ENCODE measurements at regions not wholly inside any gene's neighbourhood (a gene's known extent, or its start where the extent isn't known, plus 50 kb on each side); places are given as distances from the start of the nearest gene placed in this dataset.
"Not testable (repeated sequence)": the region's sequence is repeated elsewhere in the genome, so short reads cannot be mapped to it uniquely, and the experiment has no call there.

DNA sequence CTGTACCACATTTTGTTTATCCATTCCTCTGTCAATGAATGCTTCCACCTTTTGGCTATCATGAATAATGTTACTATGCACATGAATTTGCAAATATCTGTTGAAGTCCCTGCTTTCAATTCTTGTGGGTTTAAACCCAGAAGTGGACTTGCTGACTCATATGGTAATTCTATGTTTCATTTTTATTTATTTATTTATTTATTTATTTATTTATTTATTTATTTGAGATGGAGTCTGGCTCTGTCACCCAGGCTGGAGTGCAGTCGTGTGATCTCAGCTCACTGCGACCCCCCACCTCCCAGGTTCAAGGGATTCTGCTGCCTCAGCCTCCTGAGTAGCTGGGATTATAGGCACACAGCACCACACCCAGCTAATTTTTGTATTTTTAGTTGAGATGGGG lies 664.3 kb downstream of the KCNJ18 start:
- not testable (repeated sequence) for H3K4me3 Mint-ChIP-seq; H3K27me3 Mint-ChIP-seq; DNase-seq (ENCODE audit: low spot score in 2 of 2); H3K36me3 Mint-ChIP-seq; H3K27ac Mint-ChIP-seq; ATAC-seq (ENCODE audit: low read depth); H3K4me1 Mint-ChIP-seq
- peaks cover 11% of the 10 kb centered on the region for H3K9me3 Mint-ChIP-seq

DNA sequence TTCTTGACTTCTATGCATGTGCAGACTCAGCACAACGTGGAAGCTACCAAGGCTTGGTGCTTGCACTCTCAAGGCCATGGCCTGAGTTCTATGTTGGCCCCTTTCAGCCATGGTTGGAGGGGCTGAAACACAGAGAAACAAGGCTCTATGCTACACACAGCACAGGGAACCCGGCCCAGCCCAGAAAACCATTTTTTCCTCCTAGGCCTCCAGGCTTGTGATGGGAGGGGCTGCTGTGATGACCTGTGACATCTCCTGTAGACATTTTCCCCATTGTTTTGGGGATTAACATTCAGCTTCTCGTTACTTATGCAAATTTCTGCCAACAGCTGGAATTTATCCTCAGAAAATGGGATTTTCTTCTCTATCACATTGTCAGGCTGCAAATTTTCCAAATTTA lies 678.7 kb downstream of the KCNJ18 start:
- not testable (repeated sequence) for H3K27me3 Mint-ChIP-seq; H3K27ac Mint-ChIP-seq; H3K36me3 Mint-ChIP-seq; DNase-seq (ENCODE audit: low spot score in 2 of 2); ATAC-seq (ENCODE audit: low read depth); H3K4me1 Mint-ChIP-seq; H3K4me3 Mint-ChIP-seq
- peaks cover 10% of the 10 kb centered on the region for H3K9me3 Mint-ChIP-seq

DNA sequence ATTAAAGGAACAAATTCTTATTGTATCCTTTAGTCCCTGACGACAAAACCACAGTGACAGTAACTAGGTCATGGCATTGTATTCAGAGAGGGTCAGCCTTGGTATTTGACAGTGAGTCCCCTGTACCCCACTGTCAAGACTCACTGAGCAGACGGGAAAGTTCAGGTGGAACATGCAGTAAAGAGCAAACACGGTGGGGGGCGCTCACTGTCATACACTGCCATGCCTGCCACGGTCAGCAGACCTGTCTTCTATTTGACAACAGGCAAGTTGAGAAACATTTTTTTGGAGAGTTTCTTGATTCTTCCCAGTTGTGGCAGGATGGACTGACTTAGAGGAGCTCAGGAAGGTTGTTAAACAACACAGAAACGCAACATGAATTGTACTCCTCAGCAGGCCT lies 681.6 kb downstream of the KCNJ18 start:
- no peak overlapping the region for H3K4me3 Mint-ChIP-seq
- H3K27me3 Mint-ChIP-seq, result no peaks in the 10 kb centered on the region
- ATAC-seq (ENCODE audit: low read depth), result no peak
- no peaks in the 10 kb centered on the region for H3K4me1 Mint-ChIP-seq
- DNase-seq (ENCODE audit: low spot score in 2 of 2), result no peak
- H3K36me3 Mint-ChIP-seq, result no peaks in the 10 kb centered on the region
- H3K9me3 Mint-ChIP-seq, result peaks cover 7% of the 10 kb centered on the region
- H3K27ac Mint-ChIP-seq, result no peak overlapping the region

DNA sequence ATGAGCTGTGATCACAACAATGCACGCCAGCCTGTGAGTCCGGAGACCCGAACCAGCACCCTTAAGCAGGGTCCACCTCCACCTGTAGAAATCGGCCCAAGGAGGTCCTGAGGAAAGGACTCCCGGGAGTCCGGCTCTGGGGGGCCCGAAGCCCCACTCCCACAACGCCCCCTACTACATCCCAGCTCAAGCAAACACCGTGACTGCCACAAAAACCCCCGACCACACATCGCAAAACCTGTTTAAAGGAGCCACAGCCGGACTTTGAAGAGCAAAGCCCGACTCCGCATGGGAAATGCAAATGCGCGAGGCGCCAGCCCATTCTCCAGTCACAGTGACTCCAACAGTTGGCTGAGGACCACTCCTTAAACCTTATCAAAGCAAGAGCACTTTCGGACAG lies 682.4 kb downstream of the KCNJ18 start:
- no peaks in the 10 kb centered on the region for H3K36me3 Mint-ChIP-seq
- H3K4me1 Mint-ChIP-seq, result no peaks in the 10 kb centered on the region
- no peaks in the 10 kb centered on the region for H3K27me3 Mint-ChIP-seq
- no peak overlapping the region for H3K4me3 Mint-ChIP-seq
- H3K9me3 Mint-ChIP-seq, result peaks cover 5% of the 10 kb centered on the region
- H3K27ac Mint-ChIP-seq, result no peak overlapping the region
- ATAC-seq (ENCODE audit: low read depth), result no peak
- DNase-seq (ENCODE audit: low spot score in 2 of 2), result no peak

DNA sequence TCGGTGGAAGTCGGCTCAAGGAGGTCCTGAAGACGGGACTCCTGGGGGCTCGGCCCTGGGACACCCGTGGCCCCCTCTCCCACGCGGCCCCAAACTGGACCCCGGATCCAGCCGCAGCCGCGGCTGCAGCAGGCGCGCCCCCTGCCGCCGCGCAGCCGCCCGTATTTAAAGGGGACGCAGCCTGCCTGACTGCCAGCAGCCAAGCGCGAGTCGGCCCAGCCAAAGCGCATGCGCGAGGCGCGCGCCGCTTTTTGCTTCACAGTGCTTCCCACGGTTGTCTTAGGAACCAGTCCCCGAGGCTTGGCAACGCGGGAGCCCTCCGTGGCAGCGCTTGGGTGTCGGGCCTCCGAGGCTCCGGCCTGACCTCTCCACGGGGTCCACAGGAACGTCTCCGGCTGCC lies 684.4 kb downstream of the KCNJ18 start:
- H3K9me3 Mint-ChIP-seq; H3K4me1 Mint-ChIP-seq; H3K27ac Mint-ChIP-seq; H3K36me3 Mint-ChIP-seq; H3K4me3 Mint-ChIP-seq; ATAC-seq (ENCODE audit: low read depth); H3K27me3 Mint-ChIP-seq; DNase-seq (ENCODE audit: low spot score in 2 of 2): not testable (repeated sequence)

DNA sequence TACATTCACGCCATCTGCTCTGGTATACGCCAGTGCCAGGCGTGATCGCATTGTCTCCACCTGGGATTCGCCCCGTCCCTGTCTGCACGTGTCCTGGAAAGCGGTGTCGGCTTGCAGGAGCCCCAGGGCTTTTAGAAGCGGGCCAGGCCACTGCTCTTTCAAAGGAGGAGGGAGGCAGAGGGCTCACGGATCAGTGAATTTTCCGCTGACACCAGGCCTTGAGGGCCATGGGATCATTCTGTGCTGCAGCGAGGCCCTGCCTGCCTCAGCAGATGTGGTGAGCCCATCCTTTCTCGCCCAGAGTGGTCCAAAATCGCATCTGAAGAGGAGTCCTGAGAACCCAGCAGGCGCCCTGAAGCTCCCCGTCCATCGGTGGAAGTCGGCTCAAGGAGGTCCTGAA lies 686.4 kb downstream of the KCNJ18 start:
- H3K4me1 Mint-ChIP-seq; H3K36me3 Mint-ChIP-seq; DNase-seq (ENCODE audit: low spot score in 2 of 2); H3K27ac Mint-ChIP-seq; H3K27me3 Mint-ChIP-seq; H3K9me3 Mint-ChIP-seq; H3K4me3 Mint-ChIP-seq; ATAC-seq (ENCODE audit: low read depth): not testable (repeated sequence)

DNA sequence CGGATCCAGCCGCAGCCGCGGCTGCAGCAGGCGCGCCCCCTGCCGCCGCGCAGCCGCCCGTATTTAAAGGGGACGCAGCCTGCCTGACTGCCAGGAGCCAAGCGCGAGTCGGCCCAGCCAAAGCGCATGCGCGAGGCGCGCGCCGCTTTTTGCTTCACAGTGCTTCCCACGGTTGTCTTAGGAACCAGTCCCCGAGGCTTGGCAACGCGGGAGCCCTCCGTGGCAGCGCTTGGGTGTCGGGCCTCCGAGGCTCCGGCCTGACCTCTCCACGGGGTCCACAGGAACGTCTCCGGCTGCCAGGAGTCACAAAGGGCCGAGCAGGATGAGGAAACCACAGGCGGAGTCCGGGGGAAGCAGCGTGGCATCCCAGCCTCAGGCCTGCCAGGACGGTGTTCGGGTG lies 689.3 kb downstream of the KCNJ18 start:
- H3K27ac Mint-ChIP-seq; H3K36me3 Mint-ChIP-seq; H3K4me1 Mint-ChIP-seq; ATAC-seq (ENCODE audit: low read depth); H3K9me3 Mint-ChIP-seq; DNase-seq (ENCODE audit: low spot score in 2 of 2); H3K4me3 Mint-ChIP-seq; H3K27me3 Mint-ChIP-seq: not testable (repeated sequence)

DNA sequence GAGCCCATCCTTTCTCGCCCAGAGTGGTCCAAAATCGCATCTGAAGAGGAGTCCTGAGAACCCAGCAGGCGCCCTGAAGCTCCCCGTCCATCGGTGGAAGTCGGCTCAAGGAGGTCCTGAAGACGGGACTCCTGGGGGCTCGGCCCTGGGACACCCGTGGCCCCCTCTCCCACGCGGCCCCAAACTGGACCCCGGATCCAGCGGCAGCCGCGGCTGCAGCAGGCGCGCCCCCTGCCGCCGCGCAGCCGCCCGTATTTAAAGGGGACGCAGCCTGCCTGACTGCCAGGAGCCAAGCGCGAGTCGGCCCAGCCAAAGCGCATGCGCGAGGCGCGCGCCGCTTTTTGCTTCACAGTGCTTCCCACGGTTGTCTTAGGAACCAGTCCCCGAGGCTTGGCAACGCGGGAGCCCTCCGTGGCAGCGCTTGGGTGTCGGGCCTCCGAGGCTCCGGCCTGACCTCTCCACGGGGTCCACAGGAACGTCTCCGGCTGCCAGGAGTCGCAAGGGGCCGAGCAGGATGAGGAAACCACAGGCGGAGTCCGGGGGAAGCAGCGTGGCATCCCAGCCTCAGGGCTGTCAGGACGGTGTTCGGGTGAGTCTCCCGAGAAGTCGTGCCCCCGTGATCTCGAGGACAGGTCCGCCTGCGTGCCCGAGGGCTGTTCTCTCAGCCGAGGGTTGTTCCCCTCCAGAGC lies 691.6 kb downstream of the KCNJ18 start:
- H3K9me3 Mint-ChIP-seq; ATAC-seq (ENCODE audit: low read depth); H3K4me3 Mint-ChIP-seq; H3K36me3 Mint-ChIP-seq; H3K4me1 Mint-ChIP-seq; H3K27ac Mint-ChIP-seq; DNase-seq (ENCODE audit: low spot score in 2 of 2); H3K27me3 Mint-ChIP-seq: not testable (repeated sequence)

DNA sequence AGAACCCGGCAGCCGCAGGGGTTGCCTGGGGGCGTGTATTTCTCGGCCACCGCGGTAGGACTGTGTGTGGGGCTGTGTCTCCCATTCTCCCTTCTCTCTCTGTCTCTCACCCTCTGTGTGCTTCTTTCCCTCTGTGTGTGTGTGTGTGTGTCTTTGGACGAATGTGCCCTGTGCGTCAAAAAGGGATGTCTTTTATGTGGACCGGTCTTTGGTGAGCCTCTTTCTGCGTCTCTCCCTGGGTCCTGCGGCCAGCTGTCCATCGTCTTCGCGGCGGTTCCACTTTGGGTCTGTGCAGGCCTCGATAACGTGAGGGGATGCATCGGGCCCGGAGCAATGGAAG lies 692.1 kb downstream of the KCNJ18 start:
- not testable (repeated sequence) for H3K36me3 Mint-ChIP-seq

DNA sequence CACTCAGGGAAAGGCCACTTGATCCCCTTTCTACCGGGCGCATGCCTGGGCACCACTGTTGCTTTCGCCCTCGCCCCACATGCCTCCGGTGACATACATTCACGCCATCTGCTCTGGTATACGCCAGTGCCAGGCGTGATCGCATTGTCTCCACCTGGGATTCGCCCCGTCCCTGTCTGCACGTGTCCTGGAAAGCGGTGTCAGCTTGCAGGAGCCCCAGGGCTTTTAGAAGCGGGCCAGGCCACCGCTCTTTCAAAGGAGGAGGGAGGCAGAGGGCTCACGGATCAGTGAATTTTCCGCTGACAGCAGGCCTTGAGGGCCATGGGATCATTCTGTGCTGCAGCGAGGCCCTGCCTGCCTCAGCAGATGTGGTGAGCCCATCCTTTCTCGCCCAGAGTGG lies 706.1 kb downstream of the KCNJ18 start:
- H3K27ac Mint-ChIP-seq; H3K9me3 Mint-ChIP-seq; DNase-seq (ENCODE audit: low spot score in 2 of 2); H3K4me3 Mint-ChIP-seq; ATAC-seq (ENCODE audit: low read depth); H3K27me3 Mint-ChIP-seq; H3K36me3 Mint-ChIP-seq; H3K4me1 Mint-ChIP-seq: not testable (repeated sequence)

More for the DNA sequence above, 692.1 kb downstream of the KCNJ18 start:
- not testable (repeated sequence) for H3K9me3 Mint-ChIP-seq; DNase-seq (ENCODE audit: low spot score in 2 of 2); ATAC-seq (ENCODE audit: low read depth); H3K4me3 Mint-ChIP-seq; H3K27me3 Mint-ChIP-seq; H3K4me1 Mint-ChIP-seq; H3K27ac Mint-ChIP-seq

DNA sequence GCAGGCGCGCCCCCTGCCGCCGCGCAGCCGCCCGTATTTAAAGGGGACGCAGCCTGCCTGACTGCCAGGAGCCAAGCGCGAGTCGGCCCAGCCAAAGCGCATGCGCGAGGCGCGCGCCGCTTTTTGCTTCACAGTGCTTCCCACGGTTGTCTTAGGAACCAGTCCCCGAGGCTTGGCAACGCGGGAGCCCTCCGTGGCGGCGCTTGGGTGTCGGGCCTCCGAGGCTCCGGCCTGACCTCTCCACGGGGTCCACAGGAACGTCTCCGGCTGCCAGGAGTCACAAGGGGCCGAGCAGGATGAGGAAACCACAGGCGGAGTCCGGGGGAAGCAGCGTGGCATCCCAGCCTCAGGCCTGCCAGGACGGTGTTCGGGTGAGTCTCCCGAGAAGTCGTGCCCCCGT lies 706.7 kb downstream of the KCNJ18 start:
- not testable (repeated sequence) for DNase-seq (ENCODE audit: low spot score in 2 of 2); H3K4me3 Mint-ChIP-seq; ATAC-seq (ENCODE audit: low read depth); H3K9me3 Mint-ChIP-seq; H3K36me3 Mint-ChIP-seq; H3K27me3 Mint-ChIP-seq; H3K4me1 Mint-ChIP-seq; H3K27ac Mint-ChIP-seq

DNA sequence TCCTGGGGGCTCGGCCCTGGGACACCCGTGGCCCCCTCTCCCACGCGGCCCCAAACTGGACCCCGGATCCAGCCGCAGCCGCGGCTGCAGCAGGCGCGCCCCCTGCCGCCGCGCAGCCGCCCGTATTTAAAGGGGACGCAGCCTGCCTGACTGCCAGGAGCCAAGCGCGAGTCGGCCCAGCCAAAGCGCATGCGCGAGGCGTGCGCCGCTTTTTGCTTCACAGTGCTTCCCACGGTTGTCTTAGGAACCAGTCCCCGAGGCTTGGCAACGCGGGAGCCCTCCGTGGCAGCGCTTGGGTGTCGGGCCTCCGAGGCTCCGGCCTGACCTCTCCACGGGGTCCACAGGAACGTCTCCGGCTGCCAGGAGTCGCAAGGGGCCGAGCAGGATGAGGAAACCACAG lies 712.8 kb downstream of the KCNJ18 start:
- not testable (repeated sequence) for H3K9me3 Mint-ChIP-seq; H3K27me3 Mint-ChIP-seq; H3K27ac Mint-ChIP-seq; ATAC-seq (ENCODE audit: low read depth); H3K4me3 Mint-ChIP-seq; H3K4me1 Mint-ChIP-seq; DNase-seq (ENCODE audit: low spot score in 2 of 2); H3K36me3 Mint-ChIP-seq

DNA sequence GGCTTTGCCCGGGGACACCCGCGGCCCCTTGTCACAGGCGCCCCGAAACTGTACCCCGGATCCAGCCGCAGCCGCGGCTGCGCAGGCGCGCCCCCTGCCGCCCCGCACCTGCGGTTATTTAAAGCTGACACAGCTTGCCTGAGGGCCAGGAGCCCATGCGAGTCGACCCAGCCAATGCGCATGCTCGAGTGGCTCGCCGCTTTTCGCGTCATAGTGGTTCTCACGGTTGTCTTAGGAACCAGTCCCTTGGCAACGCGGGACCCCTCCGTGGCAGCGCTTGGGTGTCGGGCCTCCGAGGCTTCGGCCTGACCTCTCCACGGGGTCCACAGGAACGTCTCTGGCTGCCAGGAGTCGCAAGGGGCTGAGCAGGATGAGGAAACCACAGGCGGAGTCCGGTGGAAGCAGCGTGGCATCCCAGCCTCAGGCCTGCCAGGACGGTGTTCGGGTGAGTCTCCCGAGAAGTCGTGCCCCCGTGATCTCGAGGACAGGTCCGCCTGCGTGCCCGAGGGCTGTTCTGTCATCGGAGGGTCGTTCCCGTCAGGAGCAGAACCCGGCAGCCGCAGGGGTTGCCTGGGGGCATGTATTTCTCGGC lies 716.9 kb downstream of the KCNJ18 start:
- DNase-seq (ENCODE audit: low spot score in 2 of 2) (no peak), ATAC-seq (ENCODE audit: low read depth) (no peak)
- H3K4me3 Mint-ChIP-seq, result no peak overlapping the region
- no peaks in the 10 kb centered on the region for H3K27me3 Mint-ChIP-seq
- H3K4me1 Mint-ChIP-seq, result no peaks in the 10 kb centered on the region
- H3K27ac Mint-ChIP-seq, result no peak overlapping the region
- H3K36me3 Mint-ChIP-seq, result no peaks in the 10 kb centered on the region
- H3K9me3 Mint-ChIP-seq, result peaks cover 1% of the 10 kb centered on the region

DNA sequence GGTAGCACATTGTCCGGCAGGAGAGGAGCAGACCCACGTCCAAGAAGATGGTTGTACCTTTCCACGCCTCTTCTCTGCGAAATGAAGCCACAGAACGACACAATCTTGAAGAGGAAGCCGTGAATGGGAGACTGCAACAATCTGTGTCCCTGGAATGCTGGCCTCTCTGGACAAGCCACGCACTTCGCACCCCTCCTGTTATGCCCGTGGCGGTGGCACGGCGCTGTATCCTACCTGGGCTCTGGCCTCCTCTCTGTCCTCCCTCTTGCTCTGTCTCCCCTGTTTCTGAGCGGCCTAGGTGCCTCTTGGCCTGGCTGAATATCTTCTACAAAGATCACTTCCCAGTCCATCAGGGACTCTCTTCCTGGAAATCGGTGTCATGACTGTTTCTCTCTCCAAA lies 717.8 kb downstream of the KCNJ18 start:
- no peak for DNase-seq (ENCODE audit: low spot score in 2 of 2)
- Mint-ChIP-seq H3K36me3 (no peaks in the 10 kb centered on the region), H3K9me3 (peaks cover 1% of the 10 kb centered on the region), H3K27ac (no peak overlapping the region), H3K27me3 (no peaks in the 10 kb centered on the region), H3K4me3 (no peak overlapping the region), H3K4me1 (no peaks in the 10 kb centered on the region)
- ATAC-seq (ENCODE audit: low read depth), result no peak

DNA sequence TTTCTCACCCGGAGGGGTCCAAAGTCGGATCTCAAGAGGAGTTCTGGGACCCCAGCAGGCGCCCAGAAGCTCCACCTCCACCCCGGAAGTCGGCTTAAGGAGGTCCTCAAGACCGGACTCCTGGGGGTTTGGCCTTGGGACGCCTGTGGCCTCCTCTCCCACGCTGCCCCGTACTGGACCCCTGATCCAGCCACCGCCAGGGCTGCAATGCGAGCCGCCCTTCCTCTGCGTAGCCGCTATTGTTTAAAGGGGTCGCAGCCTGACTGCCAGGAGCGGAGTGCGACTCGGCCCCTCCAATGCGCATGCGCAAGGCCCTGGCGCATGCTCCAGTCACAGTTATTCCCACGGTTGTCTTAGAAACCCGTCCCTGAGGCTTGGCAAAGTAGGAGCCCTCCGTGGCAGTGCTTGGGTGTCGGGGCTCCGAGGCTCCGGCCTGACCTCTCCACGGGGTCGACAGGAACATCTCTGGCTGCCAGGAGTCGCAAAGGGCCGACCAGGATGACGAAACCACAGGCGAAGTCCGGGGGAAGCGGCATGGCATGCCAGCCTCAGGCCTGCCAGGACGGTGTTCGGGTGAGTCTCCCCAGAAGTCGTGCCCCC lies 719.0 kb downstream of the KCNJ18 start:
- Mint-ChIP-seq H3K4me3 (no peak overlapping the region), H3K36me3 (no peaks in the 10 kb centered on the region), H3K27me3 (no peaks in the 10 kb centered on the region), H3K4me1 (no peaks in the 10 kb centered on the region), H3K27ac (no peak overlapping the region), H3K9me3 (peaks cover 3% of the 10 kb centered on the region)
- ATAC-seq (ENCODE audit: low read depth) (no peak), DNase-seq (ENCODE audit: low spot score in 2 of 2) (no peak)

Data from memory B cell (primary cell).